K562 (cell line): ENCODE measurements at regions not wholly inside any gene's neighbourhood (a gene's known extent, or its start where the extent isn't known, plus 50 kb on each side); places are given as distances from the start of the nearest gene placed in this dataset.
"Not testable (repeated sequence)": the region's sequence is repeated elsewhere in the genome, so short reads cannot be mapped to it uniquely, and the experiment has no call there.

Experiments used
- ATAC-seq: fragments of 200-7000 bp; cut with Tn5 transposase; 3 replicates; pipeline ENCODE4 v1.9.1; 2020; ENCODE audit warnings: moderate library complexity
- BruUV-seq: library from RNA; stranded (reverse); fragments of 400-500 nt; replicated peaks from 2 replicates; lab custom pipeline; 2021; lab: Mats Ljungman, UMichigan
- CTCF ChIA-PET: fragments of 300-600 bp; formaldehyde crosslinking; extraction: SDS; loops from one replicate; lab custom pipeline; 2021; ENCODE audit warnings: low intra/inter-chr PET ratio; lab: Yijun Ruan, JAX
- POLR2A ChIA-PET: fragments of 300-600, 350-650 bp; sonication (Branson Sonifier 250); formaldehyde crosslinking; extraction: SDS; loops from one replicate; lab custom pipeline; 2021; ENCODE audit warnings: antibody characterized with exemption, inconsistent platforms; lab: Yijun Ruan, JAX
- DNase-seq, 4 experiments: peaks; one replicate each; pipeline versions ENCODE4 v3.0.0 to v3.0.0-alpha.2; 2011 to 2018; ENCODE audit warnings: low spot score in 3 of 4, mixed read lengths in 3 of 4; ENCODE audit errors: extremely low read depth in 1 of 4
- FAIRE-seq: peaks from 2 replicates; lab custom pipeline; 2011; peaks lifted over from hg19 to GRCh38; lab: Jason Lieb, UNC
- H2AFZ ChIP-seq: 2 replicates; pipeline ENCODE4 v1.6.0; 2011; ENCODE audit warnings: low read depth, low read length, control low read depth, inconsistent platforms
- H3K27ac ChIP-seq: fragments of 200-600 bp; 3 replicates; pipeline ENCODE4 v1.8.0; 2011; ENCODE audit warnings: low read depth, mild to moderate bottlenecking, control low read depth, inconsistent platforms, low read length, moderate library complexity, mixed read lengths; ENCODE audit errors: extremely low read depth
- H3K27me3 ChIP-seq, 2 experiments: fragments of 300-600 bp in 1 of 2; 2 replicates in 1 of 2; 3 replicates in 1 of 2; pipeline versions ENCODE4 v1.6.0 to v1.8.0; 2011; ENCODE audit warnings: inconsistent platforms in 2 of 2, low read length in 2 of 2, mild to moderate bottlenecking in 1 of 2, mixed read lengths in 1 of 2, moderate library complexity in 1 of 2; ENCODE audit not compliant: control insufficient read depth in 2 of 2, insufficient read depth in 2 of 2
- H3K36me3 ChIP-seq: fragments of 300-600 bp; 3 replicates; pipeline ENCODE4 v1.8.0; 2011; ENCODE audit warnings: mild to moderate bottlenecking, low read length, inconsistent platforms; ENCODE audit not compliant: control insufficient read depth, insufficient read depth
- H3K4me1 ChIP-seq, 2 experiments: fragments of 200-600 bp in 1 of 2; replicated peaks in 1 of 2; 2 replicates in 1 of 2; 3 replicates in 1 of 2; pipeline versions ENCODE4 v1.5.1 to v1.8.0; 2011; ENCODE audit warnings: inconsistent platforms in 2 of 2, low read length in 2 of 2, mild to moderate bottlenecking in 1 of 2, mixed read lengths in 1 of 2, moderate library complexity in 1 of 2; ENCODE audit not compliant: control insufficient read depth in 2 of 2, insufficient read depth in 2 of 2
- H3K4me2 ChIP-seq: 2 replicates; pipeline ENCODE4 v1.6.1; 2011; ENCODE audit warnings: low read length, control low read depth, inconsistent platforms, mixed read lengths; ENCODE audit not compliant: insufficient read depth
- H3K4me3 ChIP-seq: fragments of 200-600 bp; sonication (generic), shearing (Covaris generic); 2 replicates; pipeline ENCODE4 v1.5.1; 2016; ENCODE audit warnings: control low read depth, inconsistent platforms
- H3K79me2 ChIP-seq: fragments of 200-600 bp; 3 replicates; pipeline ENCODE4 v1.8.0; 2011; ENCODE audit warnings: low read length, inconsistent platforms; ENCODE audit not compliant: control insufficient read depth, insufficient read depth
- H3K9ac ChIP-seq, 2 experiments: 2 replicates each; pipeline versions ENCODE4 v1.6.0 to v1.6.1; 2011; ENCODE audit warnings: low read depth in 2 of 2, low read length in 2 of 2, control low read depth in 1 of 2, inconsistent platforms in 1 of 2, mild to moderate bottlenecking in 1 of 2, mixed read lengths in 1 of 2; ENCODE audit not compliant: insufficient read depth in 1 of 2
- H3K9me1 ChIP-seq: one replicate; pipeline ENCODE4 v1.6.0; 2011; ENCODE audit warnings: inconsistent platforms, mild to moderate bottlenecking, low read length, moderate library complexity; ENCODE audit not compliant: control insufficient read depth, insufficient read depth
- H3K9me3 ChIP-seq: replicated peaks from 2 replicates; pipeline ENCODE4 v1.5.1; 2011; ENCODE audit warnings: low read depth, low read length, inconsistent platforms; ENCODE audit not compliant: control insufficient read depth, insufficient read depth
- H4K20me1 ChIP-seq: replicated peaks from 2 replicates; pipeline ENCODE4 v1.6.1; 2011; ENCODE audit warnings: low read length, inconsistent platforms, mixed read lengths; ENCODE audit not compliant: control insufficient read depth, insufficient read depth
- GTF2A2 ChIP-seq: IDR thresholded peaks from 2 replicates; pipeline ENCODE4 v1.6.1; 2016; ENCODE audit warnings: mild to moderate bottlenecking, missing genetic modification characterization, missing compliant biosample characterization
- HNRNPLL ChIP-seq: fragments of 200-400 bp; formaldehyde crosslinking; IDR thresholded peaks from 2 replicates; pipeline ENCODE4 v1.6.1; 2017; ENCODE audit warnings: low read length, low read depth, mild to moderate bottlenecking; ENCODE audit not compliant: poor library complexity, severe bottlenecking
- WGBS: fragments of 100-300 bp; shearing (Covaris generic); methylation state at CpG from one replicate; pipeline ENCODE4 v1.1.6; 2016; ENCODE audit warnings: low coverage, mixed read lengths; ENCODE audit not compliant: insufficient coverage; ENCODE audit errors: missing lambda C conversion rate; 5-methylcytosine and 5-hydroxymethylcytosine counted together
- in situ Hi-C: fragments of 300-500 bp; cut with MboI; formaldehyde crosslinking; loops from 4 replicates; pipeline ENCODE4 v1.15.0; 2018; ENCODE audit warnings: inconsistent platforms, mixed read lengths
- intact Hi-C: fragments of 100-400 bp; cut with micrococcal nuclease; formaldehyde crosslinking; loops from 2 replicates; pipeline ENCODE4 v1.14.2; 2022
- TF ChIP-seq, protein P1 (sequence below): fragments of 450-650 bp; conservative IDR thresholded peaks from 2 replicates; pipeline ENCODE4 v1.6.1; 2016; ENCODE audit warnings: missing genetic modification characterization, low read depth, mild to moderate bottlenecking, control low read depth, missing compliant biosample characterization

DNA sequence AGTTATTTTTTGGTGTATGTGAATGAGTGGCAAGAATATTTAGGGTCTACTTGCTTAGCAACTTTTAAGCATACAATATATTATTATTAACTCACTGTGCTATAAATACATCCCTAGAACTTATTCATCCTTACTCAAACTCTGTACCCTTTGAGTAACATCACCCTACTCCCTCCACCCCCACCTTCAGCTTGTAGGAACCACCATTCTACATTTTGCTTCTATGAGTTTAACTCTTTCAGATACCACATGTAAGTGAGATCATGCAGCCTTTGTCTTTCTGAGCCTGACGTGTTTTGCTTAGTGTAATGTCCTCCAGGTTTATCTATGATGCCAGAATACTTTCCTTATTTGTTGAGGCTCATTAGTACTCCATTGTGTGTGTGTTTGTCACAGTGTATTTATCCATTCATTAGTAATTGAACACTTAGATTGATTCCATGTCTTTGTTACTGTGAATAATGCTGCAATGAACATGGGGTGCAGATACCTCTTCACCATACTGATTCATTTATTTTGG, 526.9 kb downstream of the PYDC2 start:
- intact Hi-C loops: no loop called here
- POLR2A ChIA-PET: no interaction called here
- no TSS peak for BruUV-seq
- in situ Hi-C loops: no loop called here
- H3K4me1 ChIP-seq: no peaks in the 10 kb centered on the region
- TF ChIP-seq GTF2A2 (tag): no peak
- TF ChIP-seq, protein P1, sequence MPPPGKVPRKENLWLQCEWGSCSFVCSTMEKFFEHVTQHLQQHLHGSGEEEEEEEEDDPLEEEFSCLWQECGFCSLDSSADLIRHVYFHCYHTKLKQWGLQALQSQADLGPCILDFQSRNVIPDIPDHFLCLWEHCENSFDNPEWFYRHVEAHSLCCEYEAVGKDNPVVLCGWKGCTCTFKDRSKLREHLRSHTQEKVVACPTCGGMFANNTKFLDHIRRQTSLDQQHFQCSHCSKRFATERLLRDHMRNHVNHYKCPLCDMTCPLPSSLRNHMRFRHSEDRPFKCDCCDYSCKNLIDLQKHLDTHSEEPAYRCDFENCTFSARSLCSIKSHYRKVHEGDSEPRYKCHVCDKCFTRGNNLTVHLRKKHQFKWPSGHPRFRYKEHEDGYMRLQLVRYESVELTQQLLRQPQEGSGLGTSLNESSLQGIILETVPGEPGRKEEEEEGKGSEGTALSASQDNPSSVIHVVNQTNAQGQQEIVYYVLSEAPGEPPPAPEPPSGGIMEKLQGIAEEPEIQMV (tag): no peak
- TF ChIP-seq HNRNPLL: no peak
- TF ChIP-seq, all 486 proteins: peak for 0
- no peaks in the 10 kb centered on the region for H3K9me3 ChIP-seq
- no peaks in the 10 kb centered on the region for H3K27me3 ChIP-seq
- H3K79me2 ChIP-seq: no peaks in the 10 kb centered on the region
- H3K9ac ChIP-seq: no peak overlapping the region
- CTCF ChIA-PET: no interaction called here
- H3K9me1 ChIP-seq: no peaks in the 10 kb centered on the region
- FAIRE-seq: no peak
- no peak for ATAC-seq
- H4K20me1 ChIP-seq: no peaks in the 10 kb centered on the region
- no peak overlapping the region for H3K4me3 ChIP-seq
- no peak overlapping the region for H3K27ac ChIP-seq
- no peaks in the 10 kb centered on the region for H3K36me3 ChIP-seq
- H2AFZ ChIP-seq: no peak overlapping the region
- 0% methylated on average over 1 of the region's 1 CpG for WGBS
- no peak for DNase-seq
- no peak overlapping the region for H3K4me2 ChIP-seq

DNA sequence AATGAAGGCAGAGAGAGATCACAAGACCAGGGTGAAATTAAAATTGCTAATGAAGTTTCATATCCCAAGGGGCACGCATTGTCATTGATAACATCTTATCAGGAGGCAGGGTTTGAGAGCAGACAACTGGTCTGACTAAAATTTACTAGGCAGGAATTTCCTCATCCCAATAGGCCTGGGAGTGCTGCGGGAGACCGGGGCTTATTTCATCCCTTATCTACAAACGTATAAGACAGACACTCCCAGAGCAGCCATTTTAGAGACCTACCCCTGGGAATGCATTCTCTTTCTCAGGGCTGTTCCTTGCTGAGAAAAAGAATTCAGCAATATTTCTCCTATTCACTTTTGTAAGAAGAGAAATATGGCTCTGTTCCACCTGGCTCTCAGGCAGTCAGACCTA, 533.0 kb downstream of the PYDC2 start:
- ATAC-seq, H3K4me2 ChIP-seq, H3K27ac ChIP-seq, FAIRE-seq, H3K9ac ChIP-seq, H3K36me3 ChIP-seq, in situ Hi-C loops, BruUV-seq, H3K4me3 ChIP-seq, H2AFZ ChIP-seq, DNase-seq, H4K20me1 ChIP-seq, H3K4me1 ChIP-seq, intact Hi-C loops, H3K9me1 ChIP-seq, POLR2A ChIA-PET, H3K79me2 ChIP-seq, CTCF ChIA-PET, H3K9me3 ChIP-seq, H3K27me3 ChIP-seq: not testable (repeated sequence)
- 11% methylated on average over 1 of the region's 4 CpGs for WGBS
